Activated gamma-delta T cell treated with anti-CD3 and anti-CD28 coated beads, Interleukin-2, amount 50 U/mL, for 16 hours (primary cell): ENCODE measurements at regions not wholly inside any gene's neighbourhood (a gene's known extent, or its start where the extent isn't known, plus 50 kb on each side); places are given as distances from the start of the nearest gene placed in this dataset.

Experiments used
- DNase-seq: peaks from one replicate; pipeline ENCODE4 v3.0.0-alpha.2; 2020; ENCODE audit warnings: low read depth

- DNase-seq, result no peak
Observed at GRCh38 chr6:40973304-40973703, 65.7 kb downstream of the UNC5CL start.

GRCh38 chr6:40972814-40973213 is 66.2 kb downstream of the UNC5CL start:
- DNase-seq, result no peak

GRCh38 chr6:40972190-40972589 is 66.8 kb downstream of the UNC5CL start:
- DNase-seq, result no peak

GRCh38 chr6:40968620-40969164 is 70.3 kb downstream of the UNC5CL start:
- DNase-seq, result no peak

- DNase-seq, result no peak
Observed at GRCh38 chr6:40966860-40967259, 72.2 kb downstream of the UNC5CL start.

- no peak for DNase-seq
Observed at GRCh38 chr6:40965046-40965445, 74.0 kb downstream of the UNC5CL start.

- DNase-seq, result no peak
Observed at GRCh38 chr6:40963019-40963418, 76.0 kb downstream of the UNC5CL start.

GRCh38 chr6:40962241-40962640 is 76.8 kb downstream of the UNC5CL start:
- DNase-seq, result no peak

GRCh38 chr6:40961831-40962230 is 77.2 kb downstream of the UNC5CL start:
- no peak for DNase-seq

- no peak for DNase-seq
Observed at GRCh38 chr6:40960742-40961430, 78.1 kb downstream of the UNC5CL start.

GRCh38 chr6:40959781-40960327 is 79.2 kb downstream of the UNC5CL start:
- no peak for DNase-seq

- no peak for DNase-seq
Observed at GRCh38 chr6:40958738-40959137, 80.3 kb downstream of the UNC5CL start.

- no peak for DNase-seq
Observed at GRCh38 chr6:40957616-40958492, 81.2 kb downstream of the UNC5CL start.

GRCh38 chr6:40956936-40957335 is 82.1 kb downstream of the UNC5CL start:
- DNase-seq, result no peak

- DNase-seq, result no peak
Observed at GRCh38 chr6:40955178-40955545, 83.9 kb downstream of the UNC5CL start.

- DNase-seq, result no peak
Observed at GRCh38 chr6:40954446-40955177, 84.4 kb downstream of the UNC5CL start.

GRCh38 chr6:40953486-40953885 is 85.5 kb downstream of the UNC5CL start:
- DNase-seq, result no peak

- DNase-seq, result no peak
Observed at GRCh38 chr6:40950986-40951698, 87.9 kb downstream of the UNC5CL start.

- DNase-seq, result no peak
Observed at GRCh38 chr6:40948570-40948969, 90.5 kb downstream of the UNC5CL start.

GRCh38 chr6:40947876-40948526 is 91.0 kb downstream of the UNC5CL start:
- no peak for DNase-seq

- no peak for DNase-seq
Observed at GRCh38 chr6:40946738-40947301, 92.2 kb downstream of the UNC5CL start.
